GM19467 (cell line): ENCODE measurements at regions not wholly inside any gene's neighbourhood (a gene's known extent, or its start where the extent isn't known, plus 50 kb on each side); places are given as distances from the start of the nearest gene placed in this dataset.
"Not testable (repeated sequence)": the region's sequence is repeated elsewhere in the genome, so short reads cannot be mapped to it uniquely, and the experiment has no call there.

ENCODE experiments used
- ATAC-seq: cut with Tn5 transposase; IDR thresholded peaks from one replicate; pipeline ENCODE4 v1.9.1; 2021; ENCODE audit warnings: mild to moderate bottlenecking, moderate library complexity; ENCODE audit not compliant: unreplicated experiment

GRCh38 chr4:184282895-184283654 is 65.4 kb upstream of the ENPP6 start:
- peak; percentile 53 for ATAC-seq

DNA sequence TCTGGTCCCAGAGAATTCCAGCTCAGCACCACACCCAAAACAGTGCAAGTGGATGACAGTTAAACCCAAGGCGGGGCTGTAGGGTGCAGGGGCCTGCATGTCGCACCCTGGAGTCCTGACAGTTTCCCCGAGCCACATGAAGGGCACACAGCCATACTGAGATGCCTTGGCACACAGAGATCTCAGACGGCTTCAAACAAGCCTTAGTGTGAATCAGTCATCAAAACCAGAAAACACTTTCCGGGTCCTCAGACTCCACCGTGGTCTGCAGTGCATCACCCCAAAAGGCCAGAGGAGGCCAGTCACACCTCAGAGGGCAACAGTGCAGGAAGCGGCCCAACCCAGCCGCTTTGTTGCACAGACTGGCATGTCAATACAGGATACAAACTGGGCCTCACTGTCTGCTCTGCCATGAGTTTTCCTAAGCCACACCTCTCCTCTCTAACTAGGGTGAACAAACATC is 64.6 kb upstream of the ENPP6 start:
- ATAC-seq, result peak; percentile 36

GRCh38 chr4:184281231-184282139 is 63.8 kb upstream of the ENPP6 start:
- no peak for ATAC-seq

- peak; percentile 33 for ATAC-seq
Observed at GRCh38 chr4:184280591-184281071, 63.0 kb upstream of the ENPP6 start.

GRCh38 chr4:184280137-184280536 is 62.5 kb upstream of the ENPP6 start:
- no peak for ATAC-seq

DNA sequence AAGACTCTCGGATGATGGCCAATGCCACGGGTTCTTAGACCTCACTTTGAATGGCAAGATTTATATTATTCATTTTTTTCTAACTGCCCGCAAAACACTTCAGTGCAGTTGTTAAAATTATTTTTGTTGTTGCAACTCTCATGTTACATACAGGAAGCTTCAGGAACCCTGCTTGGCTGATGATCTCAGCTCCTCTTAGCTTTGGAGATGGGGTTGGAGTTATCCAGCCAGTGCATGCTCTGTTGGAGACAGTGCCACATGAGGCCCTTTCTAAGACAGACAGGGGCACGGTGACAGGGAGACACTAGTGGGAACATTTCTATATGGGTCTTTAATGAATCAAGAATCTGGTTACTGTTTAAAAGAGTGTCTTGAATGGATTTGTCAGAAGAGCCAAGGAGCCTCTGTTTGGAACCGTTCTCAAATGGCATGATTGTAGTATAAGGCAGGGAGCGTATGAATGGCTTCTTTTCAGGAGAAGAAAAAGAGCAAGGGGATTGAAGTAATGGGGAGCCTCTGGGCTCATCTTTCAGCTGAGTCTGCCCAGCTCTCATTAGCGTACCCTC is 61.9 kb upstream of the ENPP6 start:
- no peak for ATAC-seq

GRCh38 chr4:184277769-184278168 is 60.1 kb upstream of the ENPP6 start:
- not testable (repeated sequence) for ATAC-seq

DNA sequence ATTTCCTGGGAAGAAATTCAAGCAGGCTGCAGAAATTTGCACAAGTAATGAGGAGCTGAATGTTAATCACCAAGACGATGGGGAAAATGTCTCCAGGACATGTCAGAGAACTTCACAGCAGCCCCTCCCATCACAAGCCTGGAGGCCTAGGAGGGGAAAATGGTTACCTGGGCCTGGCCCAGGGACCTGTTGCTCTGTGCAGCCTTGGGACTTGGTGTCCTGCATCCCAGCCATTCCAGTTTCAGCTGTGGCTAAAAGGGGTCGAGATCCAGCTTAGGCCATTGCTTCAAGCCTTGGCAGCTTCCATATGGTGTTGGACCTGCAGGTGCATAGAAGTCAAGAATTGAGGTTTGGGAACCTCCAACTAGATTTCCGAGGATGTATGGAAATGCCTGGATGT is 59.3 kb upstream of the ENPP6 start:
- not testable (repeated sequence) for ATAC-seq

DNA sequence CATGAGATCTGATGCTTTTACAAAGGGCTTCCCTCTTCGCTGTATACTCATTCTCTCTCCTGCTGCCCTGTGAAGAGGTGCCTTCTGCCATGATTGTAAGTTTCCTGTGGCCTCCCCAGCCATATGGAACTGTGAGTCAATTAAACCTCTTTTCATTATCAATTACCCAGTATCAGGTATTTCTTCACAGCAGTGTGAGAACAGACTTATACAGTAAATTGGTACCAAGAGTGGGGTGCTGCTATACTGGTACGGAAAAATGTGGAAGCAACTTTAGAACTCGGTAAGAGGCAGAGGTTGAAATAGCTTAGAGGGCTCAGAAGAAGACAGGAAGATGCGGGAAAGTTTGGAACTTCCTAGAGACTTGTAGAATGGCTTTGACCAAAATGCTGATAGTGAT is 58.7 kb upstream of the ENPP6 start:
- not testable (repeated sequence) for ATAC-seq

DNA sequence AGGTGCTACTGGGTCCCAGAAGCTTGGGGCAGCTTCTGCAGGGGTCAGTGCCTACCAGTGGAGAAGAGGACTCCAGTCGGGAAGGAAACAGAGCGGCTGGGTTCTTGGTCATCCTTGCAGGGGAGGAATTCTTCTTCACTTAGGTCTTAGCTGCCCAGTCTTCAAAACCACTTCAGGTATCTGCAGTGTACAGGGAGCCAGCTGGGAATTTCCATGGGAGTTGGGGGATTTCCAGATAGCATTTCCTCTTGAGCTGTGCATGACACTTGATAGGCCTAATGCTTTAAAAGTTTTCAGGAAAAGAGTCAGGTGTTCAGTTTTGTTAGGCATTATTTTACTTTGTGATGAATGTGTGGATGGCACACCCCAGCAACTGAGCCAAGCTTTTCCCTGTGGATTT is 58.1 kb upstream of the ENPP6 start:
- ATAC-seq, result no peak

DNA sequence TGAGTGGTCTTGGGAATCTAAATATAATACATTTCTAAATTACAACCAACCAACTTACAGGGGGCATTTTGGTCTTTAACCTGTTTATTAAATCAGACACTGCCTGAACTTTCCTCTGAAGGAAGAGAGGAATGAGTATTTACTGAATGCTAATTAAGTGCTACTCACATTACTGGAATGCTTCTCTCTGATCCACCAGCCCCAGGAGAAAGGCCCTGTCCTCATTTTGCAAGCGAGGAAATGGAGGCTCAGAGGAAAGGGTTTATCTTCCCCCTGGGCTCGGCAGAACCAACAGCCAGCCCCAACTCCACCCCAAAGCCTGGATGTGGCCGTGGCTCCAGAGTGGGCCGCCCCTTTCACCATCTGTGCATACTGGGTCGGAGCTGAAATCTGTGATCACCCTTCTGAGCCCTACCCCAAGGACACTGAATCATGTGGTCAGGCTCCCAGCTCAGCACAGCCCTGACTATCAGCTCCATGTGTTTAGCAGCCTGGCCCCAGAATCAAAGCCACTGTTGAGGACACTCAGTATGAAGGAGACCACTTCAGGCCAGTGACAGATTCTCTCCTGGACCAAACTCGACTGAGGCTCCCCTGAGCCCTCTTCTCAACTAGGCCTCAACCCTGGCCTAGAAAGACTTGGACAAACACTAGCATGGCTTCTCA is 56.7 kb upstream of the ENPP6 start:
- ATAC-seq, result no peak

DNA sequence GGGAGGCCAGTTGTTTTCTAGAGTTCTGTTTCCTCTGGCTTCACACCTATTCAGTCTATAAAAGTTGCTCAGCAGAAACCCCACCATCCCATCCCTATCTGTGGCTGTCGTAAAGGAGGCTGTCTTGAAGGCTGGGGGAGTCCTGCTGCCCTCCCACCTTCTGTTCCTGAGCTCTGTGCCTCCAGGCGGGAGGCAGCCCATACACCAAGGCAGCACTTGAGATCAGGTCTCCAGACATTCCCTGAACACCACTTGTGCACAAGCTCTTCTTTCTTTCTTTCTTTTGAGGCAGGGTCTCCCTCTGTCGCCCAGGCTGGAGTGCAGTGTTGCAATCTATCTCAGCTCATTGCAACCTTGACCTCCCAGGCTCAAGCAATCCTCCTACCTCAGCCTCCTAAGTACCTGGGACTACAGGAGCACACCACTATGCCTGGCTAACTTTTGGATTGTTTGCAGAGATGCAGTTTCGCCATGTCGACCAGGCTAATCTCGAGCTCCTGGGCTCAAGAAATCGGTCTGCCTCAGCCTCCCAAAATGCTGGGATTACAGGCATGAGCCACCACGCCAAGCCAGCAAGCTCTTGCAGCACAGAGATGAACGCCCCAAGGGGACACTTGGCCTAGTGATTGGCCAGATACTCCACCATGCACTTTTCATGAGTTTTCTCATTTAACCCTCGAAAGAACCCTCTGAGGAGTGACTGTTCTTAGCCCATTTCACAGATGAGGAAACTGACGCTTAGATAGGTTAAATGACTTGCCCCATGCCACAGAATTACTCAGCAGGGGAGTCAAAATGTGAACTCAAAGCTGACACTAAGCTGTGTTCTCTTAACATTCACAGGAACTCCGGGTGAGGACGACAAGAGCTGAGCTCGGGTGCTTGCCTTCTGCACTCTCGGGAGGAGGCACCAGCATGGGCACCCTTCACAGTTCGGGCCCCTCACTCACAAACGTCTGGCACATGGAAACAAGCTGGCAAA is 55.8 kb upstream of the ENPP6 start:
- ATAC-seq, result no peak

GRCh38 chr4:184270808-184271413 is 53.2 kb upstream of the ENPP6 start:
- no peak for ATAC-seq

DNA sequence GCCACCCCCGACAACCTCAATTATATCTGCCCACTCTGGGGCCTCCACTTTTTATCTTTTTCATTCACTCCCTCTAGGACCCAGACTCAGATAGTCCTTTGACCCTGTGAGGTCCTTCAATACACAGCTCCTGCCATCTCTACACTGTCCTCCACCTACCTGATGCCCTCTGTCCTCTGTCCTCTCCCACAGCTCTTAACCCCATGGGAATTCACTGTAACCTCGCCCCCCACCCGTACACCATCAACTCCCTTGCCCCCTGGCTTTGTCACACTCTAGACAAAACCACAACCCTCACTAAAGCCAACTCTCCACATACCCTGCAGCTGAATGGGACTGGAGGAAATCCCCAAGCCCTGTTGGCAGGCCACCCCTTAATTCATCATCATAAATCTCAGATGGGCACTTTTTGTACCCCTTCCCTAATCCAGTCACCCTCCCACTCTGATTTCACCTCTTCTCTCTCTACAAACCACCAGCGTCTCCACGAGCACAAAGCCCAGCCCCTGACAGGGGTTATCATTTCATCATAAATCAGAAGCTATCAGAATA is 52.3 kb upstream of the ENPP6 start:
- no peak for ATAC-seq

GRCh38 chr4:184268584-184269160 is 51.0 kb upstream of the ENPP6 start:
- ATAC-seq, result no peak

GRCh38 chr4:184267673-184268583 is 50.3 kb upstream of the ENPP6 start:
- peak; percentile 79 for ATAC-seq
